ENCODE measurements at regions not wholly inside any gene's neighbourhood (a gene's known extent, or its start where the extent isn't known, plus 50 kb on each side); places are given as distances from the start of the nearest gene placed in this dataset.

DNA sequence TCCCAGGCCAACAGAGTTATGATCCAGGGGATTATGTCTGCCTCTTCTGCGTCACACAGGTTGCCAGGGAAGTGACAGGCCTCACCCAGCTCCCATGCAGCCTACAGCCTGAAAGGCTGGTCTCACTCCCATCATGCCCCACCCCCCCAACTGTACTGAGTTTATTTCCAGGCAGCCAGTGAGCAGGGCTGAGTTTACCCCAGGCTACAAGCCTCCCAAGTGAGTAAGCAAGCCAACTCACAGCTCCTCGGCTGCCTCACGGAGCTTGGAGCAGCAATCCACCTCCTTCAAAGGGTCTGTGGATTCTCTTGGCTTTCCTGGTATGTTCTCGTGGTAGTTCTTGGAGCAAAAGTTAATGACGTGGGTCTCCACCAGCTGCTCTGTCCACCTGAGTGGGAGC lies 1147.6 kb upstream of the ADGRL4 start:
- TF ChIP-seq, protein P1, sequence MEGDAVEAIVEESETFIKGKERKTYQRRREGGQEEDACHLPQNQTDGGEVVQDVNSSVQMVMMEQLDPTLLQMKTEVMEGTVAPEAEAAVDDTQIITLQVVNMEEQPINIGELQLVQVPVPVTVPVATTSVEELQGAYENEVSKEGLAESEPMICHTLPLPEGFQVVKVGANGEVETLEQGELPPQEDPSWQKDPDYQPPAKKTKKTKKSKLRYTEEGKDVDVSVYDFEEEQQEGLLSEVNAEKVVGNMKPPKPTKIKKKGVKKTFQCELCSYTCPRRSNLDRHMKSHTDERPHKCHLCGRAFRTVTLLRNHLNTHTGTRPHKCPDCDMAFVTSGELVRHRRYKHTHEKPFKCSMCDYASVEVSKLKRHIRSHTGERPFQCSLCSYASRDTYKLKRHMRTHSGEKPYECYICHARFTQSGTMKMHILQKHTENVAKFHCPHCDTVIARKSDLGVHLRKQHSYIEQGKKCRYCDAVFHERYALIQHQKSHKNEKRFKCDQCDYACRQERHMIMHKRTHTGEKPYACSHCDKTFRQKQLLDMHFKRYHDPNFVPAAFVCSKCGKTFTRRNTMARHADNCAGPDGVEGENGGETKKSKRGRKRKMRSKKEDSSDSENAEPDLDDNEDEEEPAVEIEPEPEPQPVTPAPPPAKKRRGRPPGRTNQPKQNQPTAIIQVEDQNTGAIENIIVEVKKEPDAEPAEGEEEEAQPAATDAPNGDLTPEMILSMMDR (IDR thresholded peaks at IDR 0.05), result no peak
- TF ChIP-seq POLR2AphosphoS5 (IDR thresholded peaks at IDR 0.05) (no peak), POLR2A (IDR thresholded peaks at IDR 0.05) (no peak)

Data from prostate gland (tissue), 2 donors.